ENCODE measurements at regions not wholly inside any gene's neighbourhood (a gene's known extent, or its start where the extent isn't known, plus 50 kb on each side); places are given as distances from the start of the nearest gene placed in this dataset.
"Not testable (repeated sequence)": the region's sequence is repeated elsewhere in the genome, so short reads cannot be mapped to it uniquely, and the experiment has no call there.

DNA sequence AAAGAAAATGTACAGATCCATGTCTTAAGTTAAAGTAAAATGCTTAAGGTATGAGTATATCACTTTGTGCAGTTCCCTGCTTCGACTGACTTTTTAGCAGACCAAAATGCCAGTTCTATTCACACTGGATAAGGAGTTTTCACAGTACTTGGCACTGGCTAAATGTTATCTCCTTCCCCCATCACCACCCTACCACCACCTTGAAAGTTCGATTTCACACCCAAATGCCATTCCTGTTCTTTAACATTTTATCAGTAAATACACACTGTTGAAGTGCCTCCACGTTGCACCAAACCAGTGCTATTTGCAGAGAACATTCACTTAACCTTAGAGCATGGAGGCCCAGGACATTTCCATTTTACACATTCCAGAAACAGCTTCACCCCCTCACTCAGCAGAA is 100.0 kb downstream of the URB2 start:
- no peak for DNase-seq (ENCODE audit: low read depth)
- TF ChIP-seq, protein P1, sequence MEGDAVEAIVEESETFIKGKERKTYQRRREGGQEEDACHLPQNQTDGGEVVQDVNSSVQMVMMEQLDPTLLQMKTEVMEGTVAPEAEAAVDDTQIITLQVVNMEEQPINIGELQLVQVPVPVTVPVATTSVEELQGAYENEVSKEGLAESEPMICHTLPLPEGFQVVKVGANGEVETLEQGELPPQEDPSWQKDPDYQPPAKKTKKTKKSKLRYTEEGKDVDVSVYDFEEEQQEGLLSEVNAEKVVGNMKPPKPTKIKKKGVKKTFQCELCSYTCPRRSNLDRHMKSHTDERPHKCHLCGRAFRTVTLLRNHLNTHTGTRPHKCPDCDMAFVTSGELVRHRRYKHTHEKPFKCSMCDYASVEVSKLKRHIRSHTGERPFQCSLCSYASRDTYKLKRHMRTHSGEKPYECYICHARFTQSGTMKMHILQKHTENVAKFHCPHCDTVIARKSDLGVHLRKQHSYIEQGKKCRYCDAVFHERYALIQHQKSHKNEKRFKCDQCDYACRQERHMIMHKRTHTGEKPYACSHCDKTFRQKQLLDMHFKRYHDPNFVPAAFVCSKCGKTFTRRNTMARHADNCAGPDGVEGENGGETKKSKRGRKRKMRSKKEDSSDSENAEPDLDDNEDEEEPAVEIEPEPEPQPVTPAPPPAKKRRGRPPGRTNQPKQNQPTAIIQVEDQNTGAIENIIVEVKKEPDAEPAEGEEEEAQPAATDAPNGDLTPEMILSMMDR (IDR thresholded peaks at IDR 0.05; ENCODE audit: insufficient read depth, low read length) = no peak
- no peak overlapping the region for H3K4me3 ChIP-seq (ENCODE audit: low read depth, low read length)

DNA sequence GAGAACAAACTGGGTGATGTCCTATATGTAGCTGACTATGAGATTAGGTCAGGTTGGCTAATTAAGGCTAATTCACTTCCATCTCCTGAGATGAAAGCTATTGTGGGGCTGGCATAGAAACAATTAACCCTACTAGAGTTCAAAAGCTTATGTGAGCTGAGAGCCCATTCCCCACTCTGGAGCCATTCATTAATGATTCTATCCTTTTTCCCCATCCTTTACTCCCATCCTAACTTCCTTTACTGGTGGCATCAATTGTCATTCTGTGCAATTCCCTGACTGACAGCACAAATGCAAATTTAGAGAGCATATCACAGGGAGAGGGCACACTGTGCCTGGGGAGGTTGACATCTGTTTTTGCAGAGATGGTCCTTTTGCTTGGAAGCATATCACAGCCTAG is 103.9 kb downstream of the URB2 start:
- TF ChIP-seq, protein P1 (IDR thresholded peaks at IDR 0.05; ENCODE audit: insufficient read depth, low read length) = no peak
- no peak overlapping the region for H3K4me3 ChIP-seq (ENCODE audit: low read depth, low read length)
- DNase-seq (ENCODE audit: low read depth) = no peak

DNA sequence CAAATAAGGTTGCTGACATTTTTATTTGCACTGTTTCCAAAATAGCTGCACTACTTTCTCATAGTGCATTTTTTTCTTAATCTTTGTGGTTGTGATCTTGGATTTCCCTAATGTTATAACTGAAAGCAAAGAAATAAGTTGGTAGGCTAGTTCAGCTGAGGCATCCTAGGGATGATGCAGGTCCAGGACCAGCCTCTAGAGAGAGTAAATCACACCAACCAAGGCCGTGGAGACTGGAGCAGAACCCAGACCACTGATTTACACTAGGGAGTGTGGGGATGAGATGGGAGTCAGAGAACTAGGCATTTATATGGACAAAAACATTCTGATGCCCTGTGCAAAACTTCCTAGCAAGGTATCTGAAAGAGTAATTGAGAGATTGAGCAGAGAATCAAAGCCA is 104.5 kb downstream of the URB2 start:
- no peak overlapping the region for H3K4me3 ChIP-seq (ENCODE audit: low read depth, low read length)
- no peak for DNase-seq (ENCODE audit: low read depth)
- TF ChIP-seq, protein P1 (IDR thresholded peaks at IDR 0.05; ENCODE audit: insufficient read depth, low read length) = no peak

DNA sequence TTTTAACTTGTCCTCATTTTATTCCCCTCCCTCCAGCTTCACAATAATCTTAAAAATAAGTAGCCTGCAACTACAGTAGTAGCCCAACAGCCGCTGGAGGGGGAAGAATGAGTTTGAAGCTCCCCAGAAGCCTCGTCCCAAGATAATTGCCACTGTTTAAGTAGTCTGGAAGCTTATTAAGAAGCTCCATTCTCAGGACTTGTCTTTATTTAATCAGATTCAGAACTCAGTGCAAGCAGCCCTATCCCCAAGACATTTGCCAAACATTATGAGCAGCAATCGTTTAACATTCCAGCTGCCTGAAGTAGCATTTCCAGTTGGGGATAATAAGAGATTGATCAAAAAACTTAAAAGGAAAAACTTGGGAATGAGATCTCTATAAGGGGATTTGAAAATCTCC is 106.0 kb downstream of the URB2 start:
- no peak overlapping the region for H3K4me3 ChIP-seq (ENCODE audit: low read depth, low read length)
- DNase-seq (ENCODE audit: low read depth) = no peak
- TF ChIP-seq, protein P1 (IDR thresholded peaks at IDR 0.05; ENCODE audit: insufficient read depth, low read length) = no peak

DNA sequence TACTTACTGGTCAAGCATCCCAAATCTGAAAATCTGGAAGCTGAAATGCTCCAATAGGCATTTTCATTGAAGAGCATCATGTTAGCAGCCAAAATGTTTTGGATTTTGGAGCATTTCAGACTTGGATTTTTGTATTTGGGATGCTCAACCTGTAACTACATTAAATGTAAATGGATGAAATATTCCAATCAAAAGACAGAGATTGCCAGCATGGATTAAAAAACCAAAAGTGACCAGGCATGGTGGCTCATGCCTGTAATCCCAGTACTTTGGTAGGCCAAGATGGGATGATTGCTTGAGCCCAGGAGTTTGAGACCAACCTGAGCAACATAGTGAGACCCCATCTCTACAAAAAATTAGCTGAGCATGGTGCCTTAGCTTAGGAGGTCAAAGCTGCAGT is 110.3 kb downstream of the URB2 start:
- DNase-seq (ENCODE audit: low read depth) = no peak
- H3K4me3 ChIP-seq (ENCODE audit: low read depth, low read length) = no peak overlapping the region
- TF ChIP-seq, protein P1 (IDR thresholded peaks at IDR 0.05; ENCODE audit: insufficient read depth, low read length) = no peak

DNA sequence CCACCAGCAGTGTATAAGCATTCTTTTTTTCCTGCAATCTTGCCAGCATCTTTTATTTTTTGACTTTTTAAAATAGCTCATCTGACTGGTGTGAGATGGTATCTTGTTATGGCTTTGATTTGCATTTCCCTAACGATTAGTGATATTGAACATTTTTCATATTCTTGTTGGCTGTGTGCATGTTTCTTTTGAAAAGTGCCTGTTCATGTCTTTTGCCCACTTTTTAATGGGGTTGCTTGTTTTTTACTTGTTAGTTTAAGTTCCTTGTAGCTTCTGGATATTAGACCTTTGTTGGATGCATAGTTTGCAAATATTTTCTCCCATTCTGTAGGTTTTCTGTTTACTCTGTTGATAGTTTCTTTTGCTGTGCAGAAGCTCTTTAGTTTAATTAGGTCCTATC is 116.6 kb downstream of the URB2 start:
- not testable (repeated sequence) for DNase-seq (ENCODE audit: low read depth); H3K4me3 ChIP-seq (ENCODE audit: low read depth, low read length)

DNA sequence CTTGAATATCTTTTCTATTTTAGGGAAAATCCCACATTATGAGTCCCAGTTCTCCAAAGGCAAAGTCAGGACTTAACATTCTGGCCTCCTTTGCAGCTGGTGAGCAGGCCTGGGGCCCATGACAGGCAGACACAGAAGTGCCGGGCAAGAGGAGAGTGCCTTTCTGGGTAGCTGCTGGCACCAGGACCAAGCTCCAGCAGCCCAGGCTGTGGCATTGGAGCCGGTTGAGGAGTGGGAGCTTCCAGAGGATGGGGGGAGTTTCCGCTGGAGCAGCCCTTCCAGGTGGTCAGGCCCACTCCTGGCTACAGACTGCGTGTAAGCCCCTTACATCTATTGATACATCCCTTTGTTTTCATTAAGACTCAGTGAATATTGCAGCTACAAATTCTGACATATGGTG is 123.9 kb downstream of the URB2 start:
- TF ChIP-seq, protein P1 (IDR thresholded peaks at IDR 0.05; ENCODE audit: insufficient read depth, low read length) = no peak
- no peak for DNase-seq (ENCODE audit: low read depth)
- no peak overlapping the region for H3K4me3 ChIP-seq (ENCODE audit: low read depth, low read length)
